WI38 (cell line): ENCODE measurements at regions not wholly inside any gene's neighbourhood (a gene's known extent, or its start where the extent isn't known, plus 50 kb on each side); places are given as distances from the start of the nearest gene placed in this dataset.

ENCODE experiments used
- H3K4me3 ChIP-seq: 2 replicates; pipeline ENCODE4 v1.5.1; 2011; ENCODE audit warnings: low read depth, mild to moderate bottlenecking, control low read depth, low read length
- TF ChIP-seq, protein P1 (sequence below): IDR thresholded peaks from 2 replicates; pipeline ENCODE4 v1.5.1; 2012; ENCODE audit warnings: low read depth, mild to moderate bottlenecking, control low read depth, low read length

DNA sequence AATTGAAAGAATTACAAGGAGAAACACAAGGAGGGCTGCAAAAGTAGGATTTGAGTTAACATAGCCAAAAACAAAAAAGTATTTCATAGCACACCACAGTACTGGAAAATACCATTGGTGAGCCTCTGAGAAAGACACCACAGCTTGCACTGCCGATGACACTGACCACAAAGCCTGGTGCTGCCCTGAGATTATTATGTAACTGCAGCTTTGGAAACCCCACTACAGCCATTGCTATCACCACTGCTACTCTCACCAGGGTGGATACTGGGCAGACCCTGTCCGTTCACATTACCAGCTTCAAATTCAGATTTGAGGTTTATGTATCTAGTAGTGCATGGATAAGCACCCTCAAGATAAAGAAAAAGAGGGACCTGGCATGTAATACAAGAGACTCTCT, 1246.7 kb upstream of the SORCS1 start:
- no peak overlapping the region for H3K4me3 ChIP-seq
- TF ChIP-seq, protein P1, sequence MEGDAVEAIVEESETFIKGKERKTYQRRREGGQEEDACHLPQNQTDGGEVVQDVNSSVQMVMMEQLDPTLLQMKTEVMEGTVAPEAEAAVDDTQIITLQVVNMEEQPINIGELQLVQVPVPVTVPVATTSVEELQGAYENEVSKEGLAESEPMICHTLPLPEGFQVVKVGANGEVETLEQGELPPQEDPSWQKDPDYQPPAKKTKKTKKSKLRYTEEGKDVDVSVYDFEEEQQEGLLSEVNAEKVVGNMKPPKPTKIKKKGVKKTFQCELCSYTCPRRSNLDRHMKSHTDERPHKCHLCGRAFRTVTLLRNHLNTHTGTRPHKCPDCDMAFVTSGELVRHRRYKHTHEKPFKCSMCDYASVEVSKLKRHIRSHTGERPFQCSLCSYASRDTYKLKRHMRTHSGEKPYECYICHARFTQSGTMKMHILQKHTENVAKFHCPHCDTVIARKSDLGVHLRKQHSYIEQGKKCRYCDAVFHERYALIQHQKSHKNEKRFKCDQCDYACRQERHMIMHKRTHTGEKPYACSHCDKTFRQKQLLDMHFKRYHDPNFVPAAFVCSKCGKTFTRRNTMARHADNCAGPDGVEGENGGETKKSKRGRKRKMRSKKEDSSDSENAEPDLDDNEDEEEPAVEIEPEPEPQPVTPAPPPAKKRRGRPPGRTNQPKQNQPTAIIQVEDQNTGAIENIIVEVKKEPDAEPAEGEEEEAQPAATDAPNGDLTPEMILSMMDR, result no peak

DNA sequence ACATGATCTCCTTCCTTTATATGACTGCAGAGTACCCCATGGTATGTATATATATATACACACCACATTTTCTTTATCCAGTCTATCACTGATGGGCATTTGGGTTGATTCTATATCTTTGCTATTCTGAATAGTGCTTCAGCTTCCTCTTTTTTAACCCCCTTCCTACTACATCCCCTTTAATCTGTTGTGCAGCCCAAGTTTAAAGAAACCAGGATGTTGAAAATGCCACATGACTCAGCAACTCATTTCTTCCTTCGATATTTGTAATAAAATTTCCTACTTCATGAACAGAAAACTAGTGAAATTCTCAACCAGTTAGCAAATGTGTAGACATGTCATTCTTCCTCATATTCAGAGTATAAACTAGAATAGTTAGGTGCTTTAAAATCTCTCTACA, 1245.7 kb upstream of the SORCS1 start:
- no peak overlapping the region for H3K4me3 ChIP-seq
- TF ChIP-seq, protein P1, result no peak

DNA sequence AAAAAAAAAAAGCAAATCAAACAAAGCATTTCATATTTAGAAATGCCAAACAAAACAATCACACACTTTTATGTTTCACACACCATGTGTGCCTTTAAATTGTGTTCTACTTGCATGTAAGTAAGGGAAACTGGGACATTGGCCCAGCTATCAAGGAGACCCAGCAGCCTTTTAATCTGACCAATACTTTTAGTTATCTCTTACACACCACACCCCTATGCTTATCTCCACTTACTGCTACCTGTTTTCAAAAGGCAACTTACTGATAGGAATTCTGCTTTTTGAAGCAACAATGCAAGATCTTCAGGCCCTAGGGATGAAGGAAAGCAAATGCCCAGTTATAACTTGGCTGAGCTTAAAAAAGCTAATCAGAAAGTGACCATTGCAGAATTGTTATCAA, 1244.8 kb upstream of the SORCS1 start:
- no peak overlapping the region for H3K4me3 ChIP-seq
- TF ChIP-seq, protein P1, result no peak

DNA sequence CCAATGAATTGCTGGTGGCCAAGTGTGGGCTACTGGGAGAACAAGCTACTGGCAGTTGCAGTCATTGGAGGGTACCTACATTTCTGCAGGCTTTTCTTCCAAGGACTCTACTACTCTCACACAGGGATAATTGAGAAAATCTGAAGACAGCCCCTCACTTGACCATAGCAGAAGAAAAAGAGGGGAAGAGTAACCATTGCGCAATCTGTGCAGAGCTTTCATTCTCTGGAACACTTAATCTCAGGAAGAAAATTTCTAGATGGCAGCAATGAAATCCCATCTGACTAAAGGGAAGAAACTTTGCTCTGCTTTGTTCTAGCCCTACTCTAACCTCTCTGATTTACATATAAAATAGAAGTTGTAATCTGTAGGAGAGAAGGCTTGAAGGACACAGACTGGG, 1239.6 kb upstream of the SORCS1 start:
- TF ChIP-seq, protein P1, result no peak
- no peak overlapping the region for H3K4me3 ChIP-seq

DNA sequence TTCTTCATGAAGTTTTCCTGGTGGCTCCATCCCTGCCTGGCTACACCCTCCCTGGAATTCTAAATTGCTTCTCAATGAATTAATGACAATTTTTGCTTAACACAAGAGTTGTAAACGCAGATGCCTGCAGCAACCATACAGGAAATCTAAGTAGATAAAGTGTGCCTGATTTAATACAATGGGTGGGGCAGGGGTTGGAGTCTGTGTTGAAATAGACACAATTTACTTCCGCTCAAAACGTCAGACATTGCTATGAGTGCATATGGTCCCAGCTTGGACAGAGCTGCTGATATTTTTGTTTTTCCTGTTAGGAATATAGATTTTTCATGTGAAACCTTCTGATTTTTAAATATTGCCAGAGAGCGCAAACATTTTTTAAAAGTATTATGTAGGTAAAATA, 1235.0 kb upstream of the SORCS1 start:
- no peak overlapping the region for H3K4me3 ChIP-seq
- TF ChIP-seq, protein P1, result no peak

DNA sequence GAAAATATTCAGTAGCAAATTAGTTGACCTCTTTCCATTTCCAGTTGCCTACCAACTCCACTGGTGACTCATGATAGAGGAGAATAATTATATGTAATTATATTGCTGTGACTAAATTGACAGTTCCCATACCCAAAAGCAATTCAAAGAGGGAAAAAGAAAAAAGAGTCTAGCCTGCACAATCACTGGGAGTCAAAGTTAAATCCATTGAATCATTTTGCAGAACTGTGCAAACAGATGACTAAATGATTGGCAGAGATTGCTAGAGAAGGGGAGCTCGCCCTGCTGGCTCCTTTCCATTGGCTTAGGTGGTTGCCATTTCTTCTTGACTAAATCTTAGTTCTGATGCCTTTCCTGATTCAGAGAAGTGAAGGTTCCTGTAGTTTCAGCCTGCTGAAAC, 1228.6 kb upstream of the SORCS1 start:
- no peak overlapping the region for H3K4me3 ChIP-seq
- TF ChIP-seq, protein P1, result no peak

DNA sequence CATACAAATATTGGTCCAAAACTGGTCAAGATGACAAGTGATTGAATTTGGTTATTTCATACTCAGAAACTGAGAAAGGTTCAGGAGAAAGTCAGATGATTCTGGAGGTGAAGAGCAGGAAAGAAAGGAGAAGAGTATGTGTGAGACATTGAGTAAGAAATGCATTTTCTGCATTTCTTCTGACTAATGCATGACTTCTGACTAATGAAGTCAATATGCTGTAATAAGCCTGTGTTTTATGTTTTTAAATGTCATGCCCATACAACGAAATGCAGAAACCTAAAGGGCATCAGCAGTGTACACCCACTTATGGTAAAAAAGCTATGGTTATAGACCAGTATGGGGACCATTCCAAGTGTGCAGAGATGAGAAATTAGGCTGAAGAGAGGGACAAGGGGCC, 1227.8 kb upstream of the SORCS1 start:
- TF ChIP-seq, protein P1, result no peak
- H3K4me3 ChIP-seq, result no peak overlapping the region
